HepG2 (cell line): ENCODE measurements at regions not wholly inside any gene's neighbourhood (a gene's known extent, or its start where the extent isn't known, plus 50 kb on each side); places are given as distances from the start of the nearest gene placed in this dataset.

Source experiments
- HNF1A ChIP-seq, 2 experiments: sonication (generic) in 1 of 2; formaldehyde crosslinking in 1 of 2; IDR thresholded peaks; 2 replicates each; pipeline versions ENCODE4 v1.4.0 to v1.6.1; 2016 to 2020; ENCODE audit warnings: borderline replicate concordance in 1 of 2, low read depth in 1 of 2, mild to moderate bottlenecking in 1 of 2, missing genetic modification reagents in 1 of 2
- PRDM15 ChIP-seq: sonication (generic); formaldehyde crosslinking; IDR thresholded peaks from 2 replicates; pipeline ENCODE4 v1.4.0; 2020; ENCODE audit warnings: missing genetic modification reagents
- ZBTB1 ChIP-seq: sonication (generic); formaldehyde crosslinking; IDR thresholded peaks from 2 replicates; pipeline ENCODE4 v1.4.0; 2020; ENCODE audit warnings: missing genetic modification reagents, borderline replicate concordance
- ZNF12 ChIP-seq: sonication (generic); formaldehyde crosslinking; IDR thresholded peaks from 2 replicates; pipeline ENCODE4 v1.5.0; 2020; ENCODE audit warnings: missing genetic modification reagents
- ZNF460 ChIP-seq: sonication (generic); formaldehyde crosslinking; IDR thresholded peaks from 2 replicates; pipeline ENCODE4 v1.5.1; 2020; ENCODE audit warnings: missing genetic modification reagents, mild to moderate bottlenecking, borderline replicate concordance
- ZNF839 ChIP-seq: sonication (generic); formaldehyde crosslinking; IDR thresholded peaks from 2 replicates; pipeline ENCODE4 v1.4.0; 2020; ENCODE audit warnings: missing genetic modification reagents, mild to moderate bottlenecking, borderline replicate concordance
- TF ChIP-seq, protein P1 (sequence below): sonication (generic); formaldehyde crosslinking; IDR thresholded peaks from 2 replicates; pipeline ENCODE4 v1.5.0; 2020; ENCODE audit warnings: mild to moderate bottlenecking, missing genetic modification reagents, borderline replicate concordance
- TF ChIP-seq, protein P2 (sequence below): sonication (generic); formaldehyde crosslinking; IDR thresholded peaks from 2 replicates; pipeline ENCODE4 v1.4.0; 2020; ENCODE audit warnings: missing genetic modification reagents

- TF ChIP-seq, protein P1, sequence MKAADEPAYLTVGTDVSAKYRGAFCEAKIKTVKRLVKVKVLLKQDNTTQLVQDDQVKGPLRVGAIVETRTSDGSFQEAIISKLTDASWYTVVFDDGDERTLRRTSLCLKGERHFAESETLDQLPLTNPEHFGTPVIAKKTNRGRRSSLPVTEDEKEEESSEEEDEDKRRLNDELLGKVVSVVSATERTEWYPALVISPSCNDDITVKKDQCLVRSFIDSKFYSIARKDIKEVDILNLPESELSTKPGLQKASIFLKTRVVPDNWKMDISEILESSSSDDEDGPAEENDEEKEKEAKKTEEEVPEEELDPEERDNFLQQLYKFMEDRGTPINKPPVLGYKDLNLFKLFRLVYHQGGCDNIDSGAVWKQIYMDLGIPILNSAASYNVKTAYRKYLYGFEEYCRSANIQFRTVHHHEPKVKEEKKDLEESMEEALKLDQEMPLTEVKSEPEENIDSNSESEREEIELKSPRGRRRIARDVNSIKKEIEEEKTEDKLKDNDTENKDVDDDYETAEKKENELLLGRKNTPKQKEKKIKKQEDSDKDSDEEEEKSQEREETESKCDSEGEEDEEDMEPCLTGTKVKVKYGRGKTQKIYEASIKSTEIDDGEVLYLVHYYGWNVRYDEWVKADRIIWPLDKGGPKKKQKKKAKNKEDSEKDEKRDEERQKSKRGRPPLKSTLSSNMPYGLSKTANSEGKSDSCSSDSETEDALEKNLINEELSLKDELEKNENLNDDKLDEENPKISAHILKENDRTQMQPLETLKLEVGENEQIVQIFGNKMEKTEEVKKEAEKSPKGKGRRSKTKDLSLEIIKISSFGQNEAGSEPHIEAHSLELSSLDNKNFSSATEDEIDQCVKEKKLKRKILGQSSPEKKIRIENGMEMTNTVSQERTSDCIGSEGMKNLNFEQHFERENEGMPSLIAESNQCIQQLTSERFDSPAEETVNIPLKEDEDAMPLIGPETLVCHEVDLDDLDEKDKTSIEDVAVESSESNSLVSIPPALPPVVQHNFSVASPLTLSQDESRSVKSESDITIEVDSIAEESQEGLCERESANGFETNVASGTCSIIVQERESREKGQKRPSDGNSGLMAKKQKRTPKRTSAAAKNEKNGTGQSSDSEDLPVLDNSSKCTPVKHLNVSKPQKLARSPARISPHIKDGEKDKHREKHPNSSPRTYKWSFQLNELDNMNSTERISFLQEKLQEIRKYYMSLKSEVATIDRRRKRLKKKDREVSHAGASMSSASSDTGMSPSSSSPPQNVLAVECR (CRISPR knock-in tag) = peak; percentile 38; the same call in 1 of the 2 replicates
- TF ChIP-seq HNF1A (IDR thresholded peaks at IDR 0.05; ENCODE audit: low read depth) = 0 out of 2 replicates have a peak, but pooled peaks have one; percentile 52
- peak; percentile 86; the same call in 1 of the 2 replicates for TF ChIP-seq HNF1A (CRISPR knock-in tag; IDR thresholded peaks at IDR 0.05; ENCODE audit: borderline replicate concordance)
- TF ChIP-seq ZNF12 = peak; percentile 89; the same call in 1 of the 2 replicates
- TF ChIP-seq, protein P2, sequence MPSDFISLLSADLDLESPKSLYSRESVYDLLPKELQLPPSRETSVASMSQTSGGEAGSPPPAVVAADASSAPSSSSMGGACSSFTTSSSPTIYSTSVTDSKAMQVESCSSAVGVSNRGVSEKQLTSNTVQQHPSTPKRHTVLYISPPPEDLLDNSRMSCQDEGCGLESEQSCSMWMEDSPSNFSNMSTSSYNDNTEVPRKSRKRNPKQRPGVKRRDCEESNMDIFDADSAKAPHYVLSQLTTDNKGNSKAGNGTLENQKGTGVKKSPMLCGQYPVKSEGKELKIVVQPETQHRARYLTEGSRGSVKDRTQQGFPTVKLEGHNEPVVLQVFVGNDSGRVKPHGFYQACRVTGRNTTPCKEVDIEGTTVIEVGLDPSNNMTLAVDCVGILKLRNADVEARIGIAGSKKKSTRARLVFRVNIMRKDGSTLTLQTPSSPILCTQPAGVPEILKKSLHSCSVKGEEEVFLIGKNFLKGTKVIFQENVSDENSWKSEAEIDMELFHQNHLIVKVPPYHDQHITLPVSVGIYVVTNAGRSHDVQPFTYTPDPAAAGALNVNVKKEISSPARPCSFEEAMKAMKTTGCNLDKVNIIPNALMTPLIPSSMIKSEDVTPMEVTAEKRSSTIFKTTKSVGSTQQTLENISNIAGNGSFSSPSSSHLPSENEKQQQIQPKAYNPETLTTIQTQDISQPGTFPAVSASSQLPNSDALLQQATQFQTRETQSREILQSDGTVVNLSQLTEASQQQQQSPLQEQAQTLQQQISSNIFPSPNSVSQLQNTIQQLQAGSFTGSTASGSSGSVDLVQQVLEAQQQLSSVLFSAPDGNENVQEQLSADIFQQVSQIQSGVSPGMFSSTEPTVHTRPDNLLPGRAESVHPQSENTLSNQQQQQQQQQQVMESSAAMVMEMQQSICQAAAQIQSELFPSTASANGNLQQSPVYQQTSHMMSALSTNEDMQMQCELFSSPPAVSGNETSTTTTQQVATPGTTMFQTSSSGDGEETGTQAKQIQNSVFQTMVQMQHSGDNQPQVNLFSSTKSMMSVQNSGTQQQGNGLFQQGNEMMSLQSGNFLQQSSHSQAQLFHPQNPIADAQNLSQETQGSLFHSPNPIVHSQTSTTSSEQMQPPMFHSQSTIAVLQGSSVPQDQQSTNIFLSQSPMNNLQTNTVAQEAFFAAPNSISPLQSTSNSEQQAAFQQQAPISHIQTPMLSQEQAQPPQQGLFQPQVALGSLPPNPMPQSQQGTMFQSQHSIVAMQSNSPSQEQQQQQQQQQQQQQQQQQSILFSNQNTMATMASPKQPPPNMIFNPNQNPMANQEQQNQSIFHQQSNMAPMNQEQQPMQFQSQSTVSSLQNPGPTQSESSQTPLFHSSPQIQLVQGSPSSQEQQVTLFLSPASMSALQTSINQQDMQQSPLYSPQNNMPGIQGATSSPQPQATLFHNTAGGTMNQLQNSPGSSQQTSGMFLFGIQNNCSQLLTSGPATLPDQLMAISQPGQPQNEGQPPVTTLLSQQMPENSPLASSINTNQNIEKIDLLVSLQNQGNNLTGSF (CRISPR knock-in tag) = 0 out of 2 replicates have a peak, but pooled peaks have one; percentile 38
- TF ChIP-seq ZNF460 (CRISPR knock-in tag) = peak; percentile 70; the same call in 1 of the 2 replicates
- no peak for TF ChIP-seq ZBTB1 (CRISPR knock-in tag)
- no peak for TF ChIP-seq ZNF839 (CRISPR knock-in tag)
- 0 out of 2 replicates have a peak, but pooled peaks have one; percentile 49 for TF ChIP-seq PRDM15
These were observed 55.8 kb upstream of the OR6J1 start (continued) for GRCh38 chr14:22699801-22700564.
